NOMO-1 treated with dmso at 0.1 percent for 144 hours (cell line): ENCODE measurements at regions not wholly inside any gene's neighbourhood (a gene's known extent, or its start where the extent isn't known, plus 50 kb on each side); places are given as distances from the start of the nearest gene placed in this dataset.
"Not testable (repeated sequence)": the region's sequence is repeated elsewhere in the genome, so short reads cannot be mapped to it uniquely, and the experiment has no call there.

Experiments
- DNase-seq: peaks from one replicate; lab custom pipeline; 2025; ENCODE audit not compliant: unreplicated experiment; lab: John Stamatoyannopoulos, UW

- DNase-seq: peak; percentile 12
These were observed 1079.4 kb downstream of the TMEM121 start for GRCh38 chr14:106605548-106606448.

- no peak for DNase-seq
These were observed 1080.6 kb downstream of the TMEM121 start for GRCh38 chr14:106606936-106607335.

- no peak for DNase-seq
These were observed 1084.3 kb downstream of the TMEM121 start for GRCh38 chr14:106610691-106611090.

GRCh38 chr14:106613256-106613655 is 1086.9 kb downstream of the TMEM121 start:
- DNase-seq: no peak

- peak; percentile 10 for DNase-seq
These were observed 1092.1 kb downstream of the TMEM121 start for GRCh38 chr14:106618471-106618951.

- no peak for DNase-seq
These were observed 1093.2 kb downstream of the TMEM121 start for GRCh38 chr14:106619606-106620005.

- DNase-seq: no peak
These were observed 1094.0 kb downstream of the TMEM121 start for GRCh38 chr14:106620368-106620767.

- no peak for DNase-seq
These were observed 1095.9 kb downstream of the TMEM121 start for GRCh38 chr14:106622200-106622745.

GRCh38 chr14:106625186-106625585 is 1098.8 kb downstream of the TMEM121 start:
- DNase-seq: no peak

- not testable (repeated sequence) for DNase-seq
These were observed 1100.1 kb downstream of the TMEM121 start for GRCh38 chr14:106626469-106626868.

GRCh38 chr14:106626942-106627588 is 1100.7 kb downstream of the TMEM121 start:
- peak; percentile 10 for DNase-seq

GRCh38 chr14:106631879-106632278 is 1105.5 kb downstream of the TMEM121 start:
- DNase-seq: no peak

- no peak for DNase-seq
These were observed 1107.3 kb downstream of the TMEM121 start for GRCh38 chr14:106633721-106634120.

GRCh38 chr14:106635569-106635968 is 1109.2 kb downstream of the TMEM121 start:
- no peak for DNase-seq

GRCh38 chr14:106638786-106639452 is 1112.5 kb downstream of the TMEM121 start:
- DNase-seq: peak; percentile 3

GRCh38 chr14:106642090-106642489 is 1115.7 kb downstream of the TMEM121 start:
- no peak for DNase-seq

GRCh38 chr14:106642971-106643370 is 1116.6 kb downstream of the TMEM121 start:
- DNase-seq: not testable (repeated sequence)

GRCh38 chr14:106648874-106649273 is 1122.5 kb downstream of the TMEM121 start:
- DNase-seq: not testable (repeated sequence)

- DNase-seq: no peak
These were observed 1124.6 kb downstream of the TMEM121 start for GRCh38 chr14:106651016-106651415.

- no peak for DNase-seq
These were observed 1126.1 kb downstream of the TMEM121 start for GRCh38 chr14:106652494-106652893.

- DNase-seq: no peak
These were observed 1131.1 kb downstream of the TMEM121 start for GRCh38 chr14:106657460-106657859.
